HepG2 (cell line): ENCODE measurements at regions not wholly inside any gene's neighbourhood (a gene's known extent, or its start where the extent isn't known, plus 50 kb on each side); places are given as distances from the start of the nearest gene placed in this dataset.

ENCODE experiments used
- ATAC-seq: fragments of 200-7000 bp; cut with Tn5 transposase; 3 replicates; pipeline ENCODE4 v1.9.1; 2020; ENCODE audit warnings: mild to moderate bottlenecking, moderate library complexity
- BruUV-seq: library from RNA; stranded (reverse); fragments of 400-500 nt; replicated peaks from 2 replicates; lab custom pipeline; 2021; lab: Mats Ljungman, UMichigan
- CTCF ChIA-PET: fragments of 300-600 bp; formaldehyde crosslinking; extraction: SDS; loops from one replicate; lab custom pipeline; 2021; ENCODE audit warnings: low total read pairs, inconsistent platforms, low intra/inter-chr PET ratio; lab: Yijun Ruan, JAX
- POLR2A ChIA-PET: fragments of 350-600 bp; sonication (Branson Sonifier 250); formaldehyde crosslinking; loops from one replicate; lab custom pipeline; 2020; ENCODE audit warnings: antibody characterized with exemption, inconsistent platforms; lab: Yijun Ruan, JAX
- DNase-seq: peaks from one replicate; pipeline ENCODE4 v3.0.0-alpha.2; 2015; ENCODE audit warnings: low spot score
- FAIRE-seq: peaks from 3 replicates; lab custom pipeline; 2011; peaks lifted over from hg19 to GRCh38; lab: Jason Lieb, UNC
- H2AFZ ChIP-seq: one replicate; pipeline ENCODE4 v1.6.1; 2011; ENCODE audit warnings: low read length, inconsistent platforms
- H3K27ac ChIP-seq: fragments of 300-600 bp; 3 replicates; pipeline ENCODE4 v1.8.0; 2011; ENCODE audit warnings: mixed run types, mild to moderate bottlenecking, mixed read lengths, low read length, inconsistent platforms; ENCODE audit not compliant: insufficient read depth; ENCODE audit errors: extremely low read length
- H3K27me3 ChIP-seq, 2 experiments: fragments of 200-600 bp in 1 of 2; 2 replicates in 1 of 2; 3 replicates in 1 of 2; pipeline versions ENCODE4 v1.6.0 to v1.8.0; 2011; ENCODE audit warnings: low read length in 2 of 2, mild to moderate bottlenecking in 2 of 2, moderate library complexity in 2 of 2, inconsistent platforms in 1 of 2; ENCODE audit not compliant: insufficient read depth in 2 of 2, control insufficient read depth in 1 of 2
- H3K36me3 ChIP-seq, 2 experiments: fragments of 200-600 bp in 1 of 2; replicated peaks in 1 of 2; 2 replicates in 1 of 2; 3 replicates in 1 of 2; pipeline versions ENCODE4 v1.5.1 to v1.8.0; 2011; ENCODE audit warnings: low read length in 2 of 2, inconsistent platforms in 1 of 2; ENCODE audit not compliant: insufficient read depth in 2 of 2, control insufficient read depth in 1 of 2
- H3K4me1 ChIP-seq: 2 replicates; pipeline ENCODE4 v1.5.1; 2012; ENCODE audit warnings: low read length, inconsistent platforms; ENCODE audit not compliant: insufficient read depth
- H3K4me2 ChIP-seq: 2 replicates; pipeline ENCODE4 v1.6.0; 2011; ENCODE audit warnings: low read depth, low read length, inconsistent platforms
- H3K4me3 ChIP-seq, 3 experiments: fragments of 200-600 bp in 1 of 3; sonication (generic), shearing (Covaris generic) in 1 of 3; replicated peaks in 1 of 3; 2 replicates each; pipeline ENCODE4 v1.5.1; 2011 to 2016; ENCODE audit warnings: low read length in 3 of 3, inconsistent platforms in 2 of 3, low read depth in 2 of 3, mild to moderate bottlenecking in 2 of 3, control low read depth in 1 of 3, mixed read lengths in 1 of 3; ENCODE audit not compliant: insufficient read depth in 1 of 3
- H3K79me2 ChIP-seq: one replicate; pipeline ENCODE4 v1.6.1; 2011; ENCODE audit warnings: low read length, inconsistent platforms; ENCODE audit not compliant: insufficient read depth
- H3K9ac ChIP-seq: 2 replicates; pipeline ENCODE4 v1.6.0; 2011; ENCODE audit warnings: mild to moderate bottlenecking, low read depth, low read length, inconsistent platforms; ENCODE audit not compliant: insufficient read depth
- H3K9me3 ChIP-seq: 2 replicates; pipeline ENCODE4 v1.5.1; 2012; ENCODE audit warnings: mild to moderate bottlenecking, low read length
- H4K20me1 ChIP-seq: 2 replicates; pipeline ENCODE4 v1.6.0; 2011; ENCODE audit warnings: inconsistent platforms, mild to moderate bottlenecking, low read length, moderate library complexity; ENCODE audit not compliant: insufficient read depth
- ARNTL ChIP-seq: sonication (generic); formaldehyde crosslinking; IDR thresholded peaks from 2 replicates; pipeline ENCODE4 v1.4.0; 2020; ENCODE audit warnings: mild to moderate bottlenecking, missing genetic modification reagents
- CBX2 ChIP-seq, 2 experiments: fragments of 200-600 bp in 1 of 2; sonication (generic); formaldehyde crosslinking in 1 of 2; IDR thresholded peaks; 2 replicates each; pipeline versions ENCODE4 v1.7.0 to v1.8.1; 2018 to 2022; ENCODE audit warnings: low read depth in 2 of 2, low read length in 1 of 2, mild to moderate bottlenecking in 1 of 2, missing genetic modification reagents in 1 of 2
- FOSL1 ChIP-seq: sonication (generic); formaldehyde crosslinking; IDR thresholded peaks from 2 replicates; pipeline ENCODE4 v1.9.0; 2021; ENCODE audit warnings: missing genetic modification reagents, borderline replicate concordance
- SMARCC2 ChIP-seq: fragments of 450-650 bp; IDR thresholded peaks from 2 replicates; pipeline ENCODE4 v1.6.1; 2017; ENCODE audit warnings: antibody characterized with exemption, mild to moderate bottlenecking
- SP2 ChIP-seq: sonication (generic); formaldehyde crosslinking; IDR thresholded peaks from 2 replicates; pipeline ENCODE4 v1.5.1; 2020; ENCODE audit warnings: mild to moderate bottlenecking, missing genetic modification reagents
- SRSF9 ChIP-seq: fragments of 200-400 bp; formaldehyde crosslinking; IDR thresholded peaks from 2 replicates; pipeline ENCODE4 v1.6.1; 2018; ENCODE audit warnings: borderline replicate concordance, mild to moderate bottlenecking, low read depth, low read length; ENCODE audit not compliant: insufficient read depth, poor library complexity, severe bottlenecking
- TAF15 ChIP-seq: fragments of 200-400 bp; formaldehyde crosslinking; IDR thresholded peaks from one replicate; pipeline ENCODE4 v1.6.1; 2018; ENCODE audit warnings: mild to moderate bottlenecking, low read depth, low read length; ENCODE audit not compliant: poor library complexity, severe bottlenecking
- TBL1XR1 ChIP-seq: fragments of 150-350 bp; IDR thresholded peaks from 2 replicates; pipeline ENCODE4 v1.6.1; 2014; ENCODE audit warnings: borderline replicate concordance, low read length; ENCODE audit not compliant: partially characterized antibody
- TSC22D2 ChIP-seq: sonication (generic); formaldehyde crosslinking; IDR thresholded peaks from 2 replicates; pipeline ENCODE4 v1.5.1; 2020; ENCODE audit warnings: missing genetic modification reagents, mild to moderate bottlenecking, borderline replicate concordance
- ZNF431 ChIP-seq: sonication (generic); formaldehyde crosslinking; IDR thresholded peaks from 2 replicates; pipeline ENCODE4 v1.9.0; 2022; ENCODE audit warnings: missing genetic modification reagents, low read depth, mild to moderate bottlenecking, borderline replicate concordance
- ZNF543 ChIP-seq: sonication (generic); formaldehyde crosslinking; IDR thresholded peaks from 2 replicates; pipeline ENCODE4 v1.4.0; 2020; ENCODE audit warnings: mild to moderate bottlenecking, missing genetic modification reagents
- ZNF598 ChIP-seq: sonication (generic); formaldehyde crosslinking; IDR thresholded peaks from 2 replicates; pipeline ENCODE4 v1.5.1; 2020; ENCODE audit warnings: mild to moderate bottlenecking, missing genetic modification reagents, borderline replicate concordance
- ZNF672 ChIP-seq: sonication (generic); formaldehyde crosslinking; IDR thresholded peaks from 2 replicates; pipeline ENCODE4 v1.8.1; 2022; ENCODE audit warnings: missing genetic modification reagents
- WGBS: methylation state at CpG from one replicate; pipeline ENCODE4 v1.1.6; 2017; ENCODE audit warnings: low lambda C conversion rate; 5-methylcytosine and 5-hydroxymethylcytosine counted together
- in situ Hi-C: cut with HindIII; loops from 2 replicates; pipeline ENCODE4 v1.10.0; 2017; ENCODE audit warnings: low pct_unique_long_range_greater_than_20kb; ENCODE audit not compliant: extremely low pct_ligation_motif_present
- intact Hi-C: fragments of 100-400 bp; cut with micrococcal nuclease; formaldehyde crosslinking; loops from one replicate; pipeline ENCODE4 v1.10.0; 2022; ENCODE audit not compliant: unreplicated experiment
- TF ChIP-seq, protein P1 (sequence below): sonication (generic); formaldehyde crosslinking; conservative IDR thresholded peaks from 2 replicates; pipeline ENCODE4 v1.4.0; 2020; ENCODE audit warnings: missing genetic modification reagents

DNA sequence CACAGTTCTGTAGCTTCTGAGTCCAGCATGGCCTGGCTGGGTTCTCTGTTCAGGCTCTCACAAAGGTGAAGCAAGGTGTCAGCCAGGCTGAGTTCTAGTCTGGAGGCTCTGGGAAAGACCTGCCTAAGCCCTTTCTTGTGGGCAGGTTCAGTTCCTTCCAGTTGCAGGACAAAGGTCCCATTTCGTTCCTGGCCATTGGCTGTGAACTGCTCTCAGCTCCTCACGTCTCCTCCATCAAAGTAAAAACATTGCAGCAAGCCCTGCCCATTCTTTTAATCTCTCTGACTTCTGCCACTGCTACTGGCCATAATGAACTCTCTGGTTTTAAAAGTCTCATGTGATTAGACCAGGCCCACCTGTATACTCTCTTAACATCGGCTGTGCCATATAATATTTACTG is 61.6 kb upstream of the BARX1 start:
- DNase-seq (no peak), FAIRE-seq (no peak), ATAC-seq (no peak)
- ChIA-PET CTCF (no interaction called here), POLR2A (no interaction called here)
- no peak overlapping the region for H3K4me3 ChIP-seq
- H3K36me3 ChIP-seq: no peaks in the 10 kb centered on the region
- H2AFZ ChIP-seq: no peak overlapping the region
- intact Hi-C loops: loop anchor here (10.0 kb wide), 1 partner anchor 48 kb away; no protein-coding TSS in a partner anchor
- peaks cover 0 to 9% of the 10 kb centered on the region in 2 experiments; a peak in 1 of 5 replicates for H3K27me3 ChIP-seq
- H3K27ac ChIP-seq: no peak overlapping the region
- no peak overlapping the region for H3K4me2 ChIP-seq
- no TSS peak for BruUV-seq
- H4K20me1 ChIP-seq: no peaks in the 10 kb centered on the region
- in situ Hi-C loops: no loop called here
- H3K9me3 ChIP-seq: no peaks in the 10 kb centered on the region
- TF ChIP-seq SRSF9: no peak
- TF ChIP-seq TBL1XR1: no peak
- no peak for TF ChIP-seq SMARCC2
- TF ChIP-seq ZNF543 (CRISPR knock-in tag): no peak
- TF ChIP-seq, protein P1, sequence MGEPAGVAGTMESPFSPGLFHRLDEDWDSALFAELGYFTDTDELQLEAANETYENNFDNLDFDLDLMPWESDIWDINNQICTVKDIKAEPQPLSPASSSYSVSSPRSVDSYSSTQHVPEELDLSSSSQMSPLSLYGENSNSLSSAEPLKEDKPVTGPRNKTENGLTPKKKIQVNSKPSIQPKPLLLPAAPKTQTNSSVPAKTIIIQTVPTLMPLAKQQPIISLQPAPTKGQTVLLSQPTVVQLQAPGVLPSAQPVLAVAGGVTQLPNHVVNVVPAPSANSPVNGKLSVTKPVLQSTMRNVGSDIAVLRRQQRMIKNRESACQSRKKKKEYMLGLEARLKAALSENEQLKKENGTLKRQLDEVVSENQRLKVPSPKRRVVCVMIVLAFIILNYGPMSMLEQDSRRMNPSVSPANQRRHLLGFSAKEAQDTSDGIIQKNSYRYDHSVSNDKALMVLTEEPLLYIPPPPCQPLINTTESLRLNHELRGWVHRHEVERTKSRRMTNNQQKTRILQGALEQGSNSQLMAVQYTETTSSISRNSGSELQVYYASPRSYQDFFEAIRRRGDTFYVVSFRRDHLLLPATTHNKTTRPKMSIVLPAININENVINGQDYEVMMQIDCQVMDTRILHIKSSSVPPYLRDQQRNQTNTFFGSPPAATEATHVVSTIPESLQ (CRISPR knock-in tag): no peak
- 0% methylated on average over 3 of the region's 3 CpGs for WGBS
- H3K4me1 ChIP-seq: no peaks in the 10 kb centered on the region
- H3K79me2 ChIP-seq: no peaks in the 10 kb centered on the region
- H3K9ac ChIP-seq: no peak overlapping the region

DNA sequence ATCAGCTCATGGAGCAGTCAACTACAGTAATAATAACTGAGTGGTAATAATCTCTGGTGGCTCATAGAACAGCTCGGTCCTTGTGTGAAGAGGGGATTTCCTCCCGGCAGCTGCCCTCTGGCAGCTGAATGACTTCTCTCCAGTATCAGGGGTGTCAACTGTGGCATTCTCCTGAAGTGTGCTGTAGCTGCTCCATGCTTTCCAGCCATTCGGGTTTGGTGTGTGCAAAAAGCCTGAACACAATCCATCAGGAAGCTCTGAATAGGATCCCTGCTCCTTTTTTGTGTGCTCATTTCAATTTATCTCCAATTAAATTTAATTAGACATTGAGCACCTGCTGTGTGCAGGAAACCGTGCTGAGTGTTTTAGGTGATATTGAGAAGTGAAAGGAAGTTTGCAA is 59.8 kb upstream of the BARX1 start:
- BruUV-seq: no TSS peak
- no peak for ATAC-seq

More for the DNA sequence above, 59.8 kb upstream of the BARX1 start:
- FAIRE-seq (no peak), DNase-seq (no peak)
- H3K9ac ChIP-seq: no peak overlapping the region
- no peaks in the 10 kb centered on the region for H4K20me1 ChIP-seq
- TF ChIP-seq CBX2 (IDR thresholded peaks at IDR 0.05; ENCODE audit: low read depth, low read length) (no peak), CBX2 (CRISPR knock-in tag; IDR thresholded peaks at IDR 0.05; ENCODE audit: low read depth) (no peak), ZNF598 (CRISPR knock-in tag) (no peak), TSC22D2 (CRISPR knock-in tag) (no peak), FOSL1 (CRISPR knock-in tag) (no peak), SP2 (CRISPR knock-in tag) (no peak), ARNTL (CRISPR knock-in tag) (no peak), ZNF672 (CRISPR knock-in tag) (no peak), ZNF431 (CRISPR knock-in tag) (no peak), TAF15 (no peak)
- POLR2A ChIA-PET: no interaction called here
- H3K27ac ChIP-seq: no peak overlapping the region
- no peak overlapping the region for H3K4me3 ChIP-seq
- in situ Hi-C loops (loop anchor here (5.0 kb wide), 1 partner anchor 197 kb away; no protein-coding TSS in a partner anchor), intact Hi-C loops (loop anchor here (1.0 to 10.0 kb wide), 2 partner anchors 50 to 198 kb away; no protein-coding TSS in a partner anchor)
- CTCF ChIA-PET: interaction anchor here (2.8 kb wide), 1 partner anchor 199 kb away, joined by 39 read pairs; no protein-coding TSS in a partner anchor
- no peak overlapping the region for H3K4me2 ChIP-seq
- H3K9me3 ChIP-seq: no peaks in the 10 kb centered on the region
- H2AFZ ChIP-seq: no peak overlapping the region
- peaks cover 0 to 11% of the 10 kb centered on the region in 2 experiments; a peak in 1 of 5 replicates for H3K27me3 ChIP-seq
- H3K4me1 ChIP-seq: no peaks in the 10 kb centered on the region
- no peaks in the 10 kb centered on the region for H3K36me3 ChIP-seq
- 21% methylated on average over 3 of the region's 4 CpGs for WGBS
- no peaks in the 10 kb centered on the region for H3K79me2 ChIP-seq
